ENCODE measurements at regions not wholly inside any gene's neighbourhood (a gene's known extent, or its start where the extent isn't known, plus 50 kb on each side); places are given as distances from the start of the nearest gene placed in this dataset.

- Mint-ChIP-seq H3K36me3 (ENCODE audit: low read depth) (no peaks in the 10 kb centered on the region), H3K27ac (no peak overlapping the region), H3K27me3 (ENCODE audit: low read depth) (no peaks in the 10 kb centered on the region), H3K4me1 (ENCODE audit: low read depth) (no peaks in the 10 kb centered on the region), H3K9me3 (no peaks in the 10 kb centered on the region), H3K4me3 (no peak overlapping the region)
- no peak for DNase-seq (ENCODE audit: low spot score)
Observed at GRCh38 chr3:22476976-22477375, 726.0 kb upstream of the ZNF385D start.

- no peak overlapping the region for H3K4me3 Mint-ChIP-seq
- H3K4me1 Mint-ChIP-seq (ENCODE audit: low read depth): no peaks in the 10 kb centered on the region
- DNase-seq (ENCODE audit: low spot score): no peak
- H3K27me3 Mint-ChIP-seq (ENCODE audit: low read depth): no peaks in the 10 kb centered on the region
- no peaks in the 10 kb centered on the region for H3K36me3 Mint-ChIP-seq (ENCODE audit: low read depth)
- H3K27ac Mint-ChIP-seq: no peak overlapping the region
- no peaks in the 10 kb centered on the region for H3K9me3 Mint-ChIP-seq
Observed at GRCh38 chr3:22485954-22486353, 717.2 kb upstream of the UBE2E2 start.

GRCh38 chr3:22490747-22491146, 712.4 kb upstream of the UBE2E2 start:
- Mint-ChIP-seq H3K27me3 (ENCODE audit: low read depth) (no peaks in the 10 kb centered on the region), H3K27ac (no peak overlapping the region), H3K9me3 (no peaks in the 10 kb centered on the region), H3K4me3 (no peak overlapping the region), H3K4me1 (ENCODE audit: low read depth) (no peaks in the 10 kb centered on the region), H3K36me3 (ENCODE audit: low read depth) (no peaks in the 10 kb centered on the region)
- no peak for DNase-seq (ENCODE audit: low spot score)

- Mint-ChIP-seq H3K36me3 (ENCODE audit: low read depth) (no peaks in the 10 kb centered on the region), H3K27me3 (ENCODE audit: low read depth) (no peaks in the 10 kb centered on the region), H3K4me1 (ENCODE audit: low read depth) (no peaks in the 10 kb centered on the region), H3K4me3 (no peak overlapping the region), H3K27ac (no peak overlapping the region), H3K9me3 (no peaks in the 10 kb centered on the region)
- DNase-seq (ENCODE audit: low spot score): no peak
Observed at GRCh38 chr3:22491344-22491743, 711.8 kb upstream of the UBE2E2 start.

GRCh38 chr3:22492342-22492741, 710.8 kb upstream of the UBE2E2 start:
- no peak for DNase-seq (ENCODE audit: low spot score)
- Mint-ChIP-seq H3K27me3 (ENCODE audit: low read depth) (no peaks in the 10 kb centered on the region), H3K36me3 (ENCODE audit: low read depth) (no peaks in the 10 kb centered on the region), H3K4me1 (ENCODE audit: low read depth) (no peaks in the 10 kb centered on the region), H3K4me3 (no peak overlapping the region), H3K27ac (no peak overlapping the region), H3K9me3 (no peaks in the 10 kb centered on the region)

GRCh38 chr3:22495241-22495640, 707.9 kb upstream of the UBE2E2 start:
- Mint-ChIP-seq H3K27me3 (ENCODE audit: low read depth) (no peaks in the 10 kb centered on the region), H3K4me1 (ENCODE audit: low read depth) (no peaks in the 10 kb centered on the region), H3K27ac (no peak overlapping the region), H3K36me3 (ENCODE audit: low read depth) (no peaks in the 10 kb centered on the region), H3K4me3 (no peak overlapping the region), H3K9me3 (no peaks in the 10 kb centered on the region)
- DNase-seq (ENCODE audit: low spot score): no peak

- DNase-seq (ENCODE audit: low spot score): no peak
- Mint-ChIP-seq H3K4me1 (ENCODE audit: low read depth) (no peaks in the 10 kb centered on the region), H3K9me3 (no peaks in the 10 kb centered on the region), H3K27me3 (ENCODE audit: low read depth) (no peaks in the 10 kb centered on the region), H3K27ac (no peak overlapping the region), H3K4me3 (no peak overlapping the region), H3K36me3 (ENCODE audit: low read depth) (no peaks in the 10 kb centered on the region)
Observed at GRCh38 chr3:22495791-22496190, 707.3 kb upstream of the UBE2E2 start.

- Mint-ChIP-seq H3K4me1 (ENCODE audit: low read depth) (no peaks in the 10 kb centered on the region), H3K9me3 (no peaks in the 10 kb centered on the region), H3K36me3 (ENCODE audit: low read depth) (no peaks in the 10 kb centered on the region), H3K27ac (no peak overlapping the region), H3K4me3 (no peak overlapping the region), H3K27me3 (ENCODE audit: low read depth) (no peaks in the 10 kb centered on the region)
- no peak for DNase-seq (ENCODE audit: low spot score)
Observed at GRCh38 chr3:22496641-22497040, 706.5 kb upstream of the UBE2E2 start.

- Mint-ChIP-seq H3K4me1 (ENCODE audit: low read depth) (no peaks in the 10 kb centered on the region), H3K9me3 (peaks cover 13% of the 10 kb centered on the region), H3K27ac (no peak overlapping the region), H3K36me3 (ENCODE audit: low read depth) (no peaks in the 10 kb centered on the region), H3K27me3 (ENCODE audit: low read depth) (no peaks in the 10 kb centered on the region), H3K4me3 (no peak overlapping the region)
- no peak for DNase-seq (ENCODE audit: low spot score)
Observed at GRCh38 chr3:22506871-22507270, 696.3 kb upstream of the UBE2E2 start.

- Mint-ChIP-seq H3K27me3 (ENCODE audit: low read depth) (no peaks in the 10 kb centered on the region), H3K36me3 (ENCODE audit: low read depth) (no peaks in the 10 kb centered on the region), H3K4me3 (no peak overlapping the region), H3K9me3 (peaks cover 13% of the 10 kb centered on the region), H3K4me1 (ENCODE audit: low read depth) (no peaks in the 10 kb centered on the region), H3K27ac (no peak overlapping the region)
- no peak for DNase-seq (ENCODE audit: low spot score)
Observed at GRCh38 chr3:22507709-22508108, 695.4 kb upstream of the UBE2E2 start.

- no peak overlapping the region for H3K27ac Mint-ChIP-seq
- no peaks in the 10 kb centered on the region for H3K4me1 Mint-ChIP-seq (ENCODE audit: low read depth)
- no peaks in the 10 kb centered on the region for H3K27me3 Mint-ChIP-seq (ENCODE audit: low read depth)
- DNase-seq (ENCODE audit: low spot score): no peak
- no peaks in the 10 kb centered on the region for H3K36me3 Mint-ChIP-seq (ENCODE audit: low read depth)
- no peak overlapping the region for H3K4me3 Mint-ChIP-seq
- H3K9me3 Mint-ChIP-seq: peaks cover 5% of the 10 kb centered on the region
Observed at GRCh38 chr3:22523925-22524324, 679.2 kb upstream of the UBE2E2 start.

GRCh38 chr3:22526266-22526837, 676.8 kb upstream of the UBE2E2 start:
- no peaks in the 10 kb centered on the region for H3K27me3 Mint-ChIP-seq (ENCODE audit: low read depth)
- DNase-seq (ENCODE audit: low spot score): no peak
- H3K9me3 Mint-ChIP-seq: no peaks in the 10 kb centered on the region
- H3K4me1 Mint-ChIP-seq (ENCODE audit: low read depth): no peaks in the 10 kb centered on the region
- no peak overlapping the region for H3K4me3 Mint-ChIP-seq
- H3K27ac Mint-ChIP-seq: no peak overlapping the region
- H3K36me3 Mint-ChIP-seq (ENCODE audit: low read depth): no peaks in the 10 kb centered on the region

GRCh38 chr3:22536541-22536940, 666.6 kb upstream of the UBE2E2 start:
- H3K4me1 Mint-ChIP-seq (ENCODE audit: low read depth): no peaks in the 10 kb centered on the region
- peaks cover 10% of the 10 kb centered on the region for H3K9me3 Mint-ChIP-seq
- no peaks in the 10 kb centered on the region for H3K36me3 Mint-ChIP-seq (ENCODE audit: low read depth)
- no peaks in the 10 kb centered on the region for H3K27me3 Mint-ChIP-seq (ENCODE audit: low read depth)
- DNase-seq (ENCODE audit: low spot score): no peak
- no peak overlapping the region for H3K4me3 Mint-ChIP-seq
- H3K27ac Mint-ChIP-seq: no peak overlapping the region

GRCh38 chr3:22537560-22537959, 665.6 kb upstream of the UBE2E2 start:
- H3K36me3 Mint-ChIP-seq (ENCODE audit: low read depth): no peaks in the 10 kb centered on the region

GRCh38 chr3:22542311-22542710, 660.8 kb upstream of the UBE2E2 start:
- H3K27me3 Mint-ChIP-seq (ENCODE audit: low read depth): no peaks in the 10 kb centered on the region
- H3K9me3 Mint-ChIP-seq: peaks cover 17% of the 10 kb centered on the region
- H3K36me3 Mint-ChIP-seq (ENCODE audit: low read depth): no peaks in the 10 kb centered on the region
- H3K4me3 Mint-ChIP-seq: no peak overlapping the region
- DNase-seq (ENCODE audit: low spot score): no peak
- no peaks in the 10 kb centered on the region for H3K4me1 Mint-ChIP-seq (ENCODE audit: low read depth)
- no peak overlapping the region for H3K27ac Mint-ChIP-seq

More at GRCh38 chr3:22537560-22537959, 665.6 kb upstream of the UBE2E2 start:
- Mint-ChIP-seq H3K27ac (no peak overlapping the region), H3K9me3 (peaks cover 13% of the 10 kb centered on the region), H3K4me3 (no peak overlapping the region), H3K27me3 (ENCODE audit: low read depth) (no peaks in the 10 kb centered on the region), H3K4me1 (ENCODE audit: low read depth) (no peaks in the 10 kb centered on the region)
- no peak for DNase-seq (ENCODE audit: low spot score)

Data from T-helper 2 cell treated with Interferon-gamma antibody and Interleukin-4, amounts not matched to agents 5 μg/mL and 100 μg/mL, for 36 hours (primary cell).